Sciatic nerve (tissue), 2 donors: ENCODE measurements at regions not wholly inside any gene's neighbourhood (a gene's known extent, or its start where the extent isn't known, plus 50 kb on each side); places are given as distances from the start of the nearest gene placed in this dataset.
"Not testable (repeated sequence)": the region's sequence is repeated elsewhere in the genome, so short reads cannot be mapped to it uniquely, and the experiment has no call there.

Experiments
- ATAC-seq: fragments of 200-7000 bp; cut with Tn5 transposase; one replicate; pipeline ENCODE4 v1.9.1; 2020; ENCODE audit warnings: mild to moderate bottlenecking, moderate library complexity
- DNase-seq: peaks from one replicate; pipeline ENCODE4 v3.0.0-alpha.2; 2020; ENCODE audit warnings: low spot score
- intact Hi-C: fragments of 100-400 bp; cut with DNase I; formaldehyde crosslinking; loops from one replicate; pipeline ENCODE4 v1.14.2; 2022
- donor health status: DM: no; HTN: no; CAD: no.
- donor health status: DM: no; HTN: no; CAD: no.

GRCh38 chr9:22954550-22954949, 507.9 kb downstream of the DMRTA1 start:
- intact Hi-C loops: no loop called here
- ATAC-seq (no peak), DNase-seq (no peak)

GRCh38 chr9:22954964-22955363, 508.3 kb downstream of the DMRTA1 start:
- ATAC-seq: no peak
- intact Hi-C loops: no loop called here

GRCh38 chr9:22969350-22969979, 522.8 kb downstream of the DMRTA1 start:
- ATAC-seq: no peak
- intact Hi-C loops: no loop called here
- no peak for DNase-seq

More at GRCh38 chr9:22954964-22955363, 508.3 kb downstream of the DMRTA1 start:
- no peak for DNase-seq

GRCh38 chr9:22970434-22970975, 523.9 kb downstream of the DMRTA1 start:
- no peak for ATAC-seq
- DNase-seq: no peak
- intact Hi-C loops: no loop called here

- no peak for DNase-seq
- no peak for ATAC-seq
- intact Hi-C loops: no loop called here
Measured at GRCh38 chr9:22975951-22976350, 529.3 kb downstream of the DMRTA1 start.

GRCh38 chr9:22976454-22976853, 529.8 kb downstream of the DMRTA1 start:
- ATAC-seq: no peak
- no peak for DNase-seq
- intact Hi-C loops: no loop called here

GRCh38 chr9:22980429-22980828, 533.8 kb downstream of the DMRTA1 start:
- ATAC-seq, intact Hi-C loops, DNase-seq: not testable (repeated sequence)

- no peak for DNase-seq
- ATAC-seq: no peak
- intact Hi-C loops: no loop called here
Measured at GRCh38 chr9:22986556-22986955, 539.9 kb downstream of the DMRTA1 start.

- intact Hi-C loops: no loop called here
- ATAC-seq (no peak), DNase-seq (no peak)
Measured at GRCh38 chr9:22990349-22990748, 543.7 kb downstream of the DMRTA1 start.

GRCh38 chr9:22992780-22993179, 546.2 kb downstream of the DMRTA1 start:
- intact Hi-C loops: no loop called here
- ATAC-seq: no peak
- no peak for DNase-seq

- intact Hi-C loops: no loop called here
- ATAC-seq (no peak), DNase-seq (no peak)
Measured at GRCh38 chr9:22997923-22998322, 551.3 kb downstream of the DMRTA1 start.

GRCh38 chr9:23005156-23005555, 558.5 kb downstream of the DMRTA1 start:
- ATAC-seq: no peak
- DNase-seq: no peak
- intact Hi-C loops: no loop called here

- DNase-seq: no peak
- ATAC-seq: no peak
Measured at GRCh38 chr9:23006127-23006526, 559.5 kb downstream of the DMRTA1 start.

GRCh38 chr9:23011669-23012068, 565.0 kb downstream of the DMRTA1 start:
- intact Hi-C loops: no loop called here
- DNase-seq: no peak

More at GRCh38 chr9:23006127-23006526, 559.5 kb downstream of the DMRTA1 start:
- intact Hi-C loops: no loop called here

GRCh38 chr9:23015557-23015956, 568.9 kb downstream of the DMRTA1 start:
- DNase-seq: no peak
- intact Hi-C loops: no loop called here
- ATAC-seq: no peak

More at GRCh38 chr9:23011669-23012068, 565.0 kb downstream of the DMRTA1 start:
- no peak for ATAC-seq

GRCh38 chr9:23036416-23036815, 589.8 kb downstream of the DMRTA1 start:
- intact Hi-C loops: no loop called here
- DNase-seq (no peak), ATAC-seq (no peak)

GRCh38 chr9:23039402-23039801, 592.8 kb downstream of the DMRTA1 start:
- DNase-seq (no peak), ATAC-seq (no peak)
- intact Hi-C loops: no loop called here

GRCh38 chr9:23041466-23041865, 594.8 kb downstream of the DMRTA1 start:
- ATAC-seq (no peak), DNase-seq (no peak)
- intact Hi-C loops: no loop called here

GRCh38 chr9:23044549-23044948, 597.9 kb downstream of the DMRTA1 start:
- intact Hi-C loops: no loop called here
- DNase-seq (no peak), ATAC-seq (no peak)

GRCh38 chr9:23046026-23046425, 599.4 kb downstream of the DMRTA1 start:
- DNase-seq, ATAC-seq, intact Hi-C loops: not testable (repeated sequence)

- ATAC-seq (no peak), DNase-seq (no peak)
- intact Hi-C loops: no loop called here
Measured at GRCh38 chr9:23050548-23050947, 603.9 kb downstream of the DMRTA1 start.
